ENCODE measurements at regions not wholly inside any gene's neighbourhood (a gene's known extent, or its start where the extent isn't known, plus 50 kb on each side); places are given as distances from the start of the nearest gene placed in this dataset.

GRCh38 chr2:220528180-220528675, 900.8 kb downstream of the SLC4A3 start:
- no peak for DNase-seq (ENCODE audit: low read depth)
- no peak overlapping the region for H3K4me3 ChIP-seq (ENCODE audit: low read depth, low read length)
- no peak for TF ChIP-seq CTCF (IDR thresholded peaks at IDR 0.05; ENCODE audit: low read depth, low read length, missing control alignments)

- no peak for DNase-seq (ENCODE audit: low read depth)
- H3K4me3 ChIP-seq (ENCODE audit: low read depth, low read length) = no peak overlapping the region
- no peak for TF ChIP-seq CTCF (IDR thresholded peaks at IDR 0.05; ENCODE audit: low read depth, low read length, missing control alignments)
Measured at GRCh38 chr2:220531216-220531615, 903.8 kb downstream of the SLC4A3 start.

DNA sequence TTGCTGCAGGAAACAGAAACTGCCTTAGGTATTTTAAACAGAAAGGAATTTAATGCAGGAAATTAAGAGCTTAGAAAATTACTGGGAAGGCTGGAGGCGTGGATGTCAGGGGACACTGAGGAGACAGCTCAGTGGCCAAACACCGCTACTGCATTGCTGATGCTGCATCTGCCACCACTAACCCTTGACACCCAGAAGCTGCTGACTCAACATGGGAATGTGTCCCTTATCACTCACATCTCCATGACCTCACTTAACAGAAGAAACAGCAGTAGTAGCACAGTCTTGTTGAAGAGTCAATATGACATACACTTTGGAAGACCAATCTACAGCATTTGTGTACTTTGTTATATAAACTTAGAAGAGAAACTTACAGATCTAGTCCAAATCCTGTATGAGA, 906.1 kb downstream of the SLC4A3 start:
- TF ChIP-seq CTCF (IDR thresholded peaks at IDR 0.05; ENCODE audit: low read depth, low read length, missing control alignments) = peak; percentile 55
- DNase-seq (ENCODE audit: low read depth) = no peak
- H3K4me3 ChIP-seq (ENCODE audit: low read depth, low read length) = no peak overlapping the region

DNA sequence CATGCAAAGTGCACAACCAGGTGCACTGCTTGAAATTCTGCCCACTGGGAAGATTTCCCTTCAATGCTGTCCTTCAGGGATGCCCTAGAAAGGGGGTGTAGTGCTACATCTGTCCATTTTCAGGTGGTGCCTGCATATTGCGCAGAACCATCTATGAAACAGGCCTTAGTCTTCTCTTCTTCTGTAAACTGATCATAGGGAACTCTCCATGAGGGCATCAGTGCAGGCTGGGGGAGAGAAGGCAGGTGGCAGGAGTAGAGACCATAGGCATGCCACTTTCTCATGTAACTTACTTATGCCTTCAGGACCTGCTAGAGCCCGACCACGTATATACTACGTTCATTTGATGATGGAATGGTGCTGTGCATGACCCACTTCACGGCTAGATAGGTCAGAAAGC, 912.1 kb downstream of the SLC4A3 start:
- no peak overlapping the region for H3K4me3 ChIP-seq (ENCODE audit: low read depth, low read length)
- no peak for TF ChIP-seq CTCF (IDR thresholded peaks at IDR 0.05; ENCODE audit: low read depth, low read length, missing control alignments)
- no peak for DNase-seq (ENCODE audit: low read depth)

GRCh38 chr2:220544049-220544448, 916.6 kb downstream of the SLC4A3 start:
- no peak overlapping the region for H3K4me3 ChIP-seq (ENCODE audit: low read depth, low read length)
- no peak for TF ChIP-seq CTCF (IDR thresholded peaks at IDR 0.05; ENCODE audit: low read depth, low read length, missing control alignments)
- DNase-seq (ENCODE audit: low read depth) = no peak

DNA sequence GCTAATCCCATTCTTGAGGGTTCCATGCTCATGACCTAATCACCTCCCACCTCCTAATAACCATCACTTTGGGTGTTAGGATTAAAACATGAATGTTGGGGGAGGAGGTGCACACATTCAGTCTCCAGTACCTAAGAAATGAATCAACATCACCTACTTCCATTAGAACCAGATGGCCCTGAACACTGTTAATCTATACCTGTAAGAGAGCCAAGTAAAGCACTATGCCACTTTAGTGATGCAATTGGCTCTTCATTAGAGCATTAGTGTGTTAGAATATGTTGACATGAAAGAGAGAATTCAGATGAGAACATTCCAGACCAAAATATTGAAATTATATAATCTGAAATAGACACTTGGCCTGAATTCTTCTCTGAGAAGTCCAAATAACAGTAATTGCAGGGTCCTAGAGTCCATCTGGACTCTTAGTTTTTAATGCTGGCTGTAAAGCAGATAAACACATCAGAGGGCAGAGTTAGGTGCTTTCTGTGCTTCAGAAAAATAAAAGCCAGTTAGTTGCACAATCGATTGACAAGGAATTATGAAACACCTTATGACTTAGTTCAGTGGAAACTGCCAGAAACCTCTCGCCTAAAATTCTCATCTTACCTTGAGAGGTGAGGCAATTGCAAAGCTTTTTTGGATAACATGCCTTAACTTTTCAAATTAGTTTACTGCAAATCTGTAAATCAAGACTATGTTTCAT, 923.7 kb downstream of the SLC4A3 start:
- no peak overlapping the region for H3K4me3 ChIP-seq (ENCODE audit: low read depth, low read length)
- TF ChIP-seq CTCF (IDR thresholded peaks at IDR 0.05; ENCODE audit: low read depth, low read length, missing control alignments) = no peak
- DNase-seq (ENCODE audit: low read depth) = no peak
